GM18909 (cell line): ENCODE measurements at regions not wholly inside any gene's neighbourhood (a gene's known extent, or its start where the extent isn't known, plus 50 kb on each side); places are given as distances from the start of the nearest gene placed in this dataset.
"Not testable (repeated sequence)": the region's sequence is repeated elsewhere in the genome, so short reads cannot be mapped to it uniquely, and the experiment has no call there.

Experiments used
- ATAC-seq: cut with Tn5 transposase; IDR thresholded peaks from one replicate; pipeline ENCODE4 v1.9.1; 2021; ENCODE audit warnings: mild to moderate bottlenecking; ENCODE audit not compliant: unreplicated experiment, poor library complexity

DNA sequence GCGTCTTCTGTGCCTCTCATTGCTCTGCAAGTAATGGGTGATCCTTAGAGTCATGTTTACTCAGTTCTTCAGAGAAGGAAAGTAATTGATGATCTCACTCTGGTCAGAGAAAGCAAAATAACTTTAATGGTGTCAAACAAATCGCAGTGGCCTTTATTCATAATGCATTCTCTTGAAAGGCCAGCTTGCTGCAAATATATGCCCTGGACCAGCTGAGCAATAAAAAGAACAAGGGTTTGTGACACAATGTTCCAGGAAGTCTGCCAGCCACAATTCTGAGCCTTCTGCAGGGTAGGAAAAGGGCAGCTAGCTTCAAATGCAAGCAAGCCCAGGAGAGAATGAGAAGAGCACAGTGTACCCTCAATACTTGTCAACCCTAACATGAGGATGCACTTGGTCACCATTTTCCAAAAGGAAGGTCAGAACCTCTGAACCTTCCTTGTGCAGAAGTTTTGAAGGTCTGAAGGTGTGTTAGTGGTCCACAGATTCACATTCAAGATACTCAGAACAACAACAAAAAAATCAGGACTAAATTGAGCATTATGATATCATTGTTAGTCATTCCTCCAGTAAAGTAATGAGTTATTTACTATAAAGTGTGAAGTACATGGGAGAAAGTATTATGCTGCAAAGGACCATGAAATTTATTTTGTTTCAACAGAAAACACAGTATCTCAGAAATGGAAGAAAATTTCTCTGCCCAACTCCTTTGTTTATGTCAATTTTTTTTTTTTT lies 355.6 kb downstream of the PAX3 start:
- ATAC-seq, result no peak

- no peak for ATAC-seq
These were observed 359.3 kb upstream of the EPHA4 start for GRCh38 chr2:221931251-221931991.

DNA sequence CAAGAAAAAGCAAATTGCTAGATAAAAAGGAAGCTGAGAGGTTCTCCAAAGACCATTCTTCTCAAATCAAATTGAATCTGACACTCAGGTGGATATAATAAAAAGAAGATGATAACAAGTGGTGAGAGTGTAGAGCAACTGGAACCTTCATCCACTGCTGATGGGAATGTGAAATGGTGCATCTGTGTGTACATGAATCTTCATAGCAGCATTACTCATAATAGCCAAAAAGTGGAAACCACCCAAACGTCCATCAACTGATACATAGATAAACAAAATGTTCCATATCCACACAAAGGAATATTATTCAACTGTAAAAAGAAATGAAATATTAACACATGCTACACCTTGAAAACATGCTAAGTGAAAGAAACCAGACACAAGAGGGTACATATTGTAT lies 357.2 kb upstream of the EPHA4 start:
- no peak for ATAC-seq

GRCh38 chr2:221926327-221926726 lies 354.2 kb upstream of the EPHA4 start:
- ATAC-seq, result no peak

DNA sequence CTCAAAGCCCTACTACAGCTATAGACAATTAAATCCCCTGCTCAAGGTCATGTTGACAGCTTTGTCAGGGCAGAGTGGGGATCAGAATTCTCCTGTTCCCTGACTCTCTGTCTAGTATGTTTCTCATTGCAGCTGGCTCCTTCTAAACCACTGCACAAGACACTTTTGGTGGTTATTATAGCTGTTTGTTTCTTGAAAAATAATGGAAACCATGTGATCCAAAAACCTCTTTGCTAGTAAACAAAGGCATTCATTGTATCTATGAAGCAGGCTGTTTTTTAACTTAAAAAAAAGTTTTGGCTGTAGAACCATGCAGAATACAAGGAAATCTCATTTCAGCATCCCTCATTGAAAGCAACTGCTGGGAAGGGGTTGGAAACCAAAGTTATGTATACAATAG lies 352.5 kb upstream of the EPHA4 start:
- ATAC-seq, result no peak

GRCh38 chr2:221915926-221916325 lies 343.8 kb upstream of the EPHA4 start:
- no peak for ATAC-seq

DNA sequence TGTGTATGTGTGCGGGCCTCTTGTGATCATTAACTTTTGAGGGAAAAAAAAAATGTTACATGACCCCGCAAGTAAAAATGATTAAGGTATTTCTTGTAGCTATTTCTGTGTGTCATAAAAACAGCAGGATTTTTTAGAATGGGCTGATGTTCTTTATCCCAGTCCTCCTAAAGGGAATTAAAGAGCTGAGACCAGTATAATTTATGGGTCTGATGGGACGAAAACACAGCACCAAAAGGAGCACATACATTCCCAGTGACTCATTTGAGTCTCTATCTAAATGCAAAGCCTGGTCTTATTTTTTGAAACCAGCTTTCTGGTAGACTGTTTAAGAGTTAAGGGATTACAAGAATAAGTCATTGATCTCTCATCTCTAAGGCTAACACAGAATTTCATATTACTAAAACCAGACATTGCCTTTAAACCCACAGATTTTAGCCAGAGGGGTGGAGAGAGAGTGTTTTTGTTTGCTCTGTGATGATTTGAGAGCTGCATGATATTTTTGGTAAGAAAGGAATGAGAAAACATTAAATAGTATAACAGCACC lies 342.3 kb upstream of the EPHA4 start:
- no peak for ATAC-seq

DNA sequence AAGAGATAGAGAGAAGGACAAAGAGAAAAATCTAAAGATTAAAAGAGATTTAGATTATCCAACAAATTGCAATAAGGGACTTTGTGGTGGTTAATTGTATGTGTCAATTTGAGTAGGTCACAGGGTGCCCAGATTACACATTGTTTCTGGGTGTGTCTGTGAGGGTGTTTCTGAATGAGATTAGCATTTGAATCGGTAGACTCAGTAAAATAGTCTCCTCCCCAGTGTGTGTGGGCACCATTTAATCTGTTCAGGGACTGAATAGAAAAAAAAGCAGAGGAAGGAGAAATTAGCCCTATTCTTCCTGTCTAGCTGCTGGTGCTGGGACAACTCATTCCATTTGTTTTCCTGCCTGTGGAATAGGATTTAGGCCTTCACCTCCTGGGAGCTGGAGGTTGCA lies 339.8 kb upstream of the EPHA4 start:
- ATAC-seq, result no peak

- no peak for ATAC-seq
These were observed 339.2 kb upstream of the EPHA4 start for GRCh38 chr2:221911321-221911720.

GRCh38 chr2:221908518-221908917 lies 336.4 kb upstream of the EPHA4 start:
- no peak for ATAC-seq

DNA sequence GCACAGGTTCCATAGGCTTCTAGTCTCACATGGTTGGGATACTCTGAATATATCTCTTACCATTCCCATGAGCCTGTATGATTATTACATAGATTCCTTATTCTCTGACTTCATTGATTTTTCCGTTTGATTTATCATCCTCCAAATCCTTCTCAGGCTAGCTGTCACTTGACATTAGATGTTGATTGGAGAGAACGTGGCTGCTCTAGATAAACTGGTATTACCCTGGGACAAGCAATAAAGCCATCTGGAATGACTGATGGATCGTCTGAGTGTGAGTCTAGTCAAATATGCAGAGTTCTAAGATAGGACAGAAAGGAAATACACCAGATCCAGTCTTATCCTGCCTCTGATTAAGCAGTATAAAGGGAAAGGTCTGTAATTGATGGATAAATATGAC lies 325.6 kb upstream of the EPHA4 start:
- ATAC-seq, result no peak

GRCh38 chr2:221896505-221897151 lies 324.5 kb upstream of the EPHA4 start:
- no peak for ATAC-seq

DNA sequence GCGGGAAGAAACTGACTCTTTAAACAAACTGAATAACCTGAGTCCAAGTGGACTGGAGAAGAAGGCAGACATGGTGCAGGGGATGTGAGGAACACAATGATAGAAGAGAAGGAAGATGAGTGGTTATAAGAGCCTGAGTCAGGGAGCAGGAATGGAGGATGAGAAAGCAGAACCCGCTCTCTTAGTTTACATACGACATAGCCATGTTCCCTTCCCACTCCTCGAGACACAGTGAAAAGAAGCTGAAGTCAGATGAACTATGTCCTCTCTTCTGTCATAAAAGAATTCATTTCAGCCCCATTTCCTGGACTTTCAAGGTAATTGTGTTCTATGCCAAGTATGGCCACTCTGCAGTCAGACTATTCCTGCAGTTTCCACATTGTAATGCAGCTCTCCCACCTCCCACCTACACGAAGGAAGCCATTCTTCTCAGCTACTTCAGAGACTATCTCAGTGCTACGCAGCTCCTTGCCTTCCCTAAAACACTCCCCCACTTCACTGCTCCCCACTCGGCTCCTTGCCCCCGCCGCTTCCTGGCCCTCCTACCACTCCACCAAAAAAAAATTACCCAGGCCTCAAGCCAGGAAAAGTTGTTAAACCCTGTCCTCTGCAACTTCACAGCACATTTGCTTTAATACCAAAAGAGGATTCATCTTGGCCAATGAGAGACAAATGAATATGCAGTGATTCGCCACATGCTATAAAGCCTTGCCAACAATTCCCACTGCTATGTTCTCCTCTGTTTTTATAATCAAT lies 323.4 kb upstream of the EPHA4 start:
- no peak for ATAC-seq

DNA sequence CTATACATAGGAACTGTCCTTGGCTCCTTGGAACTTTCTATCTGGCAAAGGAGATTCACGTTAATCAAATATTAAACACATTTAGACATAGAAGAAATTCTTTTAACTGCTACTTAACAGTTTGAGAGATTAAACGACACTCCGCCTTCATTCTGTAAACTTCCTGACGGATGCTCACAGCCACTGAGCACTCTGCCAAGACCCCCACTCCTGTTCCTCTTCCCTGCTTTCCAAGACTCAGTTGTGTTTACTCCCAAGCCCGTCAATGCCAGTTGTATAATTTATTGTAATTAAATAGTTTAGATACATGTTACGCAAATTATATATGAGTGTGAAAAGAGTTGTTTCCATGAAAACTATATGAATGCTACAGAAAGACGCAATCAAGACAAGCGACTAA lies 321.4 kb upstream of the EPHA4 start:
- no peak for ATAC-seq

GRCh38 chr2:221892006-221892405 lies 319.9 kb upstream of the EPHA4 start:
- ATAC-seq, result not testable (repeated sequence)

DNA sequence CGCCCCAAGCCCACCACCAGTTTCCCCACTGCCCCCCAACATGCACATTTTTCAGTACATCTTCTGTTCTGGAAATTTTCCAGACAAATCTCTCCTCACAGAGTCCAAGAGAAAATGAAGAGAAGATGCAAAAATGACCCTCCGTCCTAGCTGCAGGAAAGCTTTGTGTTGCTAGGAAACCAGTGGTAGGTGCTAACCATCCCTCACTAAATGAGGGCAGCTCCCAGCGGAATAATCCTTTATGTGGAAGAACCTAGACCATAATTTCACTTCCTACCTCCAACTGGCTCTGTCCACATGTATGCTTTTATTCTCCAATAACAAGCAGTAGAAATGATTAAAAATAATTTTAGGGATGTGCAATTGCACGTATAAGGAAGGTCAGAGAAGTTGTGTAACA lies 311.9 kb upstream of the EPHA4 start:
- ATAC-seq, result no peak

DNA sequence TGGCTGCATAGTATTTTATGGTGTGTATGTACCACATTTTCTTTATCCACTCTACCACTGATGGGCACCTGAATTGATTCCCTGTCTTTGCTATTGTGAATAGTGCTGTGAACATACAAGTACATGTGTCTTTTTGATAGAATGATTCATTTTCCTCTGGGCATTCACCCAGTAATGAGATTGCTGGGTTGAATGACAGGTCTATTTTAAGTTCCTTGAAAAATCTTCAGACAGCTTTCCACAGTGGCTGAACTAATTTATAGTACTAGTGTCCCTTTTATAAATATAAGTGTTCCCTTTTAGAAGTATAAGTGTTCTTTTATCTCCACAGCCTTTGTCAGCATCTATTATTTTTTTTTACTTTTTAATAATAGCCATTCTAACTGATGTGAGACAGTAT lies 303.9 kb upstream of the EPHA4 start:
- no peak for ATAC-seq

DNA sequence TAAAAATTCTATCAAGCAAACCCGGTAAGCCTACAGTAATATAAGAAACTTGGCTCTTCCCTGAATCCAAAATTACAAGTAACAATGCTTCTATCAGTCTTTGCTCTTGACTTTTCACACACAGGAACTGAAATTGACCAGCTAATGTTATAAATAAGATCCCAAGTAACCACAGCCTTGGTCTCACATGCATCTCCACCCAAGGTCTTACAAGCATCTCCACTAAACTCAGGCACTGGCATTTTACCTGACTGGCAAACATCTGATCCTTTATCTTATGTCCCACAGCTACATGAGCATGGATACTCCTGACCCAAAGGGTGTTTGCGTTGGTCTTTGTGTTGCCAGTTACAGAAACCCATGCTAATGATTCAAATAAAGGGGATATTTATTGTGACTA lies 302.3 kb upstream of the EPHA4 start:
- ATAC-seq, result no peak

GRCh38 chr2:221857719-221858118 lies 285.6 kb upstream of the EPHA4 start:
- no peak for ATAC-seq

DNA sequence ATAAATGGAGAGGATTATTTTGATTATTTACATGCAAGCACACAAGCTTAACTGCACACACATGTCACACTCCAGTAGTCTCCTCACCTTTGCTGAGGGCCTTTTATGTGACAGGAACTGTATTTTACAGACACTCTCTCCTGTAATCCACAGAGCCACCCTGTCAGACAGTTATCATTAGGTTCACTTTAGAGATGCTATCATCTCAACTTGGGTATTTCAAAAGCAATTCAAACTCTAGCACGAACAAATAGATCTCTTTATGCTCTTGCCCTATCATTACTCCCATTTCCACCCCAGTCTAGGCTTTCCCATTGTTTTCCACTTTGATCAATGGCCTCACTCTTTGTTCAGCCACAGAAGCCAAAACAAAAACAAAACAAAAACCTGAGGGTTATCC lies 281.2 kb upstream of the EPHA4 start:
- ATAC-seq, result no peak
